GM21786 (cell line): ENCODE measurements at regions not wholly inside any gene's neighbourhood (a gene's known extent, or its start where the extent isn't known, plus 50 kb on each side); places are given as distances from the start of the nearest gene placed in this dataset.

Experiments used
- ATAC-seq: cut with Tn5 transposase; IDR thresholded peaks from one replicate; pipeline ENCODE4 v1.9.1; 2021; ENCODE audit not compliant: unreplicated experiment

DNA sequence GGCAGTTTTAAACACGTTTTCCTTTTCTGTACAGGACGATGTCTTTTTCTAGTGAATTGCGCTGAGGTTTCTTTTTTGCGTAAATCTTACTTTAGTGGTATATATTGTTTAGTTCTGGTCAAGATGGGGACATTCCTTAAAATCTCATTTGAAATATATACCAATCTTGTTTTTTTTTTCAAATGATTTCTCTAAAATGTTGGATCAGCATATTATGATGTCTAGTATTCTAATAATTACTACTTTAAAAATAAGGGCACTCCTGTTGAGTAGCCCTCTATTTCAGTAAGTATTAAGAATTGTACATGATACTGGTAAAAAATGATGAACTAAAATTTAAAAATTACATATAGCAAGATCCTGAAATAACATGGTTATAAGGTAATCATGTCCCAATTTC is 224.1 kb upstream of the ARHGAP24 start:
- ATAC-seq, result no peak

DNA sequence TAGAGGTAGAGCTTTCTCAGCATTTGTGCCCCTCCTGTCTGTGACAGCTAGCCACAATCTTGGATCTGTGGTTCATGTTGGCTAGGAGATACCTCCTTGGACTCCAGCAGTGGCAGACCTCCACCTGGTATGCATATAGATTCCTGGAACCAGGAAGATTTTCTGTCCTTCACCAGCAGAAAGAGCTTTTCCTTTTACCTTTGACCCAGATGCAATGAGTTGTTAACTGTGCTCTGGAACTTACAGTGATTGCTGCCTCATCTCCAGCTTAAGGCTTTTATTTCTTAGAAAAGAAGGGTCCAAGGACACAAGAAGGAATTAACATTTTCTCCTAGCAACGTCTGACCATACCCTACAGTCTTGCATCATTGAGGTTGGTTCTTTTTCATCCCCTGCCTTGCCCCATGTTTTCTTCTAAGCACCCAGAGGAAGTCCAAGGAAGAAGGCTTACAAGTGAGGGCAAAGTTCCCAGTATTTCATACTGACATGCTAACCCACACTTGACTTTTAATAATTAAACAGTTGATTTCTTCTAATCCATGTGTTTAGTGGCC is 217.1 kb upstream of the ARHGAP24 start:
- ATAC-seq, result no peak

DNA sequence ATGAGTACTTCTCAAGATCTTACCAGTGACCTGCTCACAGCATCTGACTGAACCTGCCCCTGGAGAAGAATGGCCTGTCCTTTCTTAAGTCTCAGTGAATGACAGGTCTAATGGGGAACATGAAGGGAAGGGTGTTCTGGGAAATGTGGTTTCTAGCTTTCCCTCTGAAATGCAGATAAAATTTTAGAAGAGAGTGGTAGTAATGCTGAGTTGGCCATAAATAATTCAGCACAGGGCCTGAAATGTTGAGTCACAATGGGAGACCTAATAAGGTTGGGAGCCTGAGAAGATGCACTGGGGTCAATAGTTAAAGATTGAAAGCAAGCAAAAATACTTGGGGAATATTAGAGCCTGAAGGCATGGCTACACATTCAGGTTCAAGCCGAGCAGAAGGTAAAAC is 214.9 kb upstream of the ARHGAP24 start:
- ATAC-seq, result no peak

DNA sequence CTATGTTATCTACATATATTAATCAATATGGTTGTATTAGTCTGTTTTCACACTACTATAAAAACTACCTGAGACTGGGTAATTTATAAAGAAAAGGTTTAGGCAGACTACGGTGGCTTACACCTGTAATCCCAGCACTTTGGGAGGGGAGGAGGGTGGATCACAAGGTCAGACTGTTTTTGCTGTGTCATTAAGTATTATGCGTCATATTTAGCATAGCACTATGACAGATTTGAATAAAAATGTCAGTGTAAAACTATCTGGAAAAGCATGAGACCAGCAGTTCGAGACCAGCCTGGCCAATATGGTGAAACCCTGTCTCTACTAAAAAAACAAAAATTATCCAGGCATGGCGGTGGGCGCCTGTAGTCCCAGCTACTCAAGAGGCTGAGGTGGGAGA is 209.7 kb upstream of the ARHGAP24 start:
- ATAC-seq, result no peak

DNA sequence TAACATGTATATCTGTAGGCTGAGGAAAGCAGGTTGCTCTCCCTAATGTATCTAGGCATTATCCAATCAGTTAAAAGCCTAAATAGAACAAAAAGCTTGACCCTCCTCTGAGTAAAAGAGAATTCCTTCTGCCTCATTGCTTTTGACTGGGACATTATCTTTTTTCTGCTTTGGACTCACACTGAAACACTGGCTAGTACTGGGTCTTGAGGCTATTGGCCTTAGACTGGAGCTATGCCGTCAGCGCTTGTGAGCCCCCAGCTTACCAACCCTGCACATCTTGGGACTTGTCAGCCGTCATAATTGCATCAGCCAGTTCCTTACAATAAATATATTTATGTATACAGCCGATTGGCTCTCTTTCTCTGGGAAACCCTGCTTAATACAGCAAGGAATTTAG is 206.8 kb upstream of the ARHGAP24 start:
- ATAC-seq, result no peak

DNA sequence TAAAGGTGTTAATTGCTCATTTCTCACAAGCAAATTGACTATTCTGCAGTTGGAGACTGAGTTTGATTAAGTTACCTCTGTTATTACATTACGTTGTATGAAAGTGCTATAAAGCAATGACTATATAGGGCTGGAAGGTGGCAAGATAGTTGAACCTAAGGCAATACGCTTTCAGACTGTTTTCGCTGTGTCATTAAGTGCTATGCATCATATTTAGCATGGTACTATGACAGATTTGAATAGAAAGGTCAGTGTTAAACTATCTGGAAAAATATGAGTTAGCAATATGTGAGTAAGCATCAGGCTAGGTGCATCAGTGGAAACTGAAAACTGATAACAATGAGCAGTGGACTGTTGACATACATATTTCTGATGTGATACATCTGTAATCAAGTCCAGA is 206.0 kb upstream of the ARHGAP24 start:
- ATAC-seq, result no peak

DNA sequence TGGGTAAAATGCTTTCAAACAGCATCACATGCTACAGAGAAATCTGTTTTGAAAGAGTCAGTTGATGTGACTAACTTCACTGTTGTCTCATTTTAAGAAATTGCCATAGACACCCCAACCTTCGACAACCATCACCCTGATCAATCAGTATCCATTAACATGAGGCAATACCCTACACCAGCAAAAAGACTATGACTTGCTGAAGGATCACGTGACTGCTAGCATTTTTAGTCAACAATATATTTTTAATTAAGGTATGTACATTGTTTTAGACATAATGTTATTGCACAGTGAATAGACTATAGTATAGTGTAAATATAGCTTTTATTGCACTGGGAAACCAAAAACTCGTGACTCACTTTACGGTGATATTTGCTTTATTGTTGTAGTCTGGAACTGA is 200.0 kb upstream of the ARHGAP24 start:
- ATAC-seq, result no peak

DNA sequence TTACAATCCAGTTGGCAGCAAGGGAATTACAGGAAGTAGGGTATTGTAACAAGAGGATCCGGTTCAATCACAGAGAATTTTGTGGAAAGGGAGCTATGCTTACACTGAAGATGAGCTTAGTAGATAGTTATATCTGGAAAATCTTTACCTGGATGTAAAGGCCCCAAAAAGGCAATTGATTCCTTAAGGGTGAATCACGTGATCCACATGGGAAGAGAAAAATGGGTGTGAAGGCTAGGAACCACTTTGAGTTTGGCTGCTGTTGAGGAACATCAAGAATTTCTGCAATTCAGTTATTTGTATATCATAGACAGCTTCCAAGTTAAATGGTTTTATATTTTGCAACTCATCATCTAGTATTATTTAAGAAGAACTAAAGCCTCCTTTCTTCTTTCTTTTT is 194.0 kb upstream of the ARHGAP24 start:
- ATAC-seq, result no peak

DNA sequence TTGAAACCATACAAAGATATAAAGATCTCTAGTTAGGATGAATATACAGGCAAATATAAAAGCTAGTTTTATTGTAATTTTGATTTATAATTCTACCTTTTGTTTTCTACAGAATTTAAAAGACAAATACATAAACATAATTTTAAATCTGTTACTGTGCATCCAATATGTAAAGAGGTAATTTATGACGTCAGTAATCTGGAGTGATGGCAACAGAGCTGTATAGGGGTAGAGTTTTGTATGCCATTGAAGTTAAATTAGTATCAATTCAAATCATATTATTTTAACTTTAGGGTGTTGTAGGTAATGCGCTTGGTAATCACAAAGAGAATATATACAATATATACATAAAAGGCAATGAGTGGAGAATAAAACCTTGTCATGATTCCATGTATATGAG is 183.7 kb upstream of the ARHGAP24 start:
- ATAC-seq, result no peak

DNA sequence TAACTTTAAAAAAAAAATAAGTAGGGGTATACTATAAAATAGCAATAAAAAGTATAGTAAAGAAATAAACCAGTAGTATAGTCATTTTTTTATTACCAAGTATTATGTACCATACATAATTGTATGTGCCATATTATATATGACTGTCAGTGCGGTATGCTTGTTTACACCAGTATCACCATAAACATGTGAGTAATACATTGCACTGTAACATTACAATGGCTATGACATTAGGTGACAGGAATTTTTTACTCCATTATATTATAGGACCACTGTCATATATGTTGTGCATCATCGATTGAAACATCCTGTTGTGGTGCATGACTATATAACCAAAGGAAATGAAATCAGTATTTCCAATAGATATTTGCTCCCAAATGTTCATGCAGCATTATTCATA is 176.9 kb upstream of the ARHGAP24 start:
- no peak for ATAC-seq

DNA sequence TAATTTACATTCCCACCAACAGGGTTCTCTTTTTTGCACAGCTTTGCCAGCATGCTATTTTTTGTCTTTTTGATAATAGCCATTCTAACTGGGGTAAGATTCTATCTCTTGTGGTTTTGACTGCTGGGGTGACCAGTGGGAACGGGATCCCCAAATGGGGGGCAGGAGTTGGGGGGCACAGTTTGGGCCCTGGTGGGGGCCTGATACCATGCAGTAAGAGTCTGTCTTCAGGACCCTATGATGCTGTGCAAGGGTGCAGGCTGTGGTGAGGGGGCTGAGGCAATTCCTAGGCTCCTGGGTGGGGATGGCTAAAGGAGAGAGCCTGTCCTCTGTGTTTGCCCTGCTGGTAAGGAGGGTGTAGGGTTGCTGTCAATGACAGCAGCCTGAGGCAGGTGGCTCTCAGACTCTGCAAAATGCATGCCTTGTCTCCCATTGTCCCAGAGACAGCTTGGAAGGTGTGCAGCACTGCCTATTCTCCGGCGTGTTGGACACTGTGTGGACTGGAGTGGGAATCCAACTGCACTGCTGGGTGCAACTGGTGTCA is 172.7 kb upstream of the ARHGAP24 start:
- no peak for ATAC-seq

DNA sequence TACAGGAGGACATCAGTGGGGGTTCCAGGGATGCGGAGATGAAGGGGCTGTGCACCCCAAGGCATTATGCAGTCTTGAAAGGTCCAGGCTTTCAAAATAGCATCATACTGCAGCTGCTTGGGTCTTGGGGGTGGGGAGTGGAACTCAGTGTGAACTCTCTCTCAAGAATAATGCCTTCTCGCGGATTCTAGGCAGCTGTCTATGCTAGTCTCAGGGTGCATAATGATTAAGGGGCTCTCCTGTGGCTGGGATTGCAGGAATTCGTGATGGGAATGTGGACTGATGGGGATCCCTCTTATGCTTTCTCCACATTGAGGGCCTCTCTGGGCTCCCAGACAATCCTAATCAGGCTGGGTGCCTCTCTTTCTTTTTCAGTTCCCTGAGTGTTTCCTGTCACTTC is 172.2 kb upstream of the ARHGAP24 start:
- ATAC-seq, result no peak

DNA sequence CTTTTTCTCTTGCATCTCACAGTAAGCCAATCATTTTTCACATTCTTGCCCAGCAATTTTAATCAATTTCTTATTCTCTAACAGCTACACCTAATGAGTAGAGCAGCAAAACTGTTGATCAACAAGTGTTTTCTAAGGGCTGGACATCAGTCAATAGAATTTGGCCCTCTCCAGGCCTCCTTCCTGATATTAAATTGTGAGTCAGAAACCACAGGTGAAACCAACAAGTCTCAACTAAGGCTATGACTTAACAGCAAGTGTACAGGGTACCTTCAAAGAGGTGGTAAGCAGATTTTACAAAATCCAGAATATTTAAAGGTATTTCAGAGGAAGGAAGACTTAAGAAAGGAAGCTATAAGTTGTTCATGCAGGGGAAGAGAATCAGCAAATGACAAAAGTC is 156.5 kb upstream of the ARHGAP24 start:
- no peak for ATAC-seq

DNA sequence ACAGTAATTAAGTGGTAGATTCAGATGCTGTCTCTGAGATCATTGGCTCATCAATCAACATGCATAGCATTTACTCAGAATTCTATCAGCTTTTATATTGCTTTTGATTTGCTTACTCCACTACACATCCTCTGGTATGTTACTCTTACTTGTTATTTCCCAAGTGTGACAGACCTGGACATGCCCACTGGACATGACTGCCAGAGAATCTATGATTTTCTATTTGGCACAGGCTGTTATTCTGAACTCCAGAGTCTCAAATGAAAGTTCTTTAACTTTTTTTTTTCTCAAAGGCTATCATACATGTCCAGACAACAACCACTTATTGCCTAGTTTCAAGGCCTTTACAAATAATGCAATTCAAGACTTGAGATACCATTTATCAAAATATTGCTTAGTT is 116.1 kb upstream of the ARHGAP24 start:
- no peak for ATAC-seq

DNA sequence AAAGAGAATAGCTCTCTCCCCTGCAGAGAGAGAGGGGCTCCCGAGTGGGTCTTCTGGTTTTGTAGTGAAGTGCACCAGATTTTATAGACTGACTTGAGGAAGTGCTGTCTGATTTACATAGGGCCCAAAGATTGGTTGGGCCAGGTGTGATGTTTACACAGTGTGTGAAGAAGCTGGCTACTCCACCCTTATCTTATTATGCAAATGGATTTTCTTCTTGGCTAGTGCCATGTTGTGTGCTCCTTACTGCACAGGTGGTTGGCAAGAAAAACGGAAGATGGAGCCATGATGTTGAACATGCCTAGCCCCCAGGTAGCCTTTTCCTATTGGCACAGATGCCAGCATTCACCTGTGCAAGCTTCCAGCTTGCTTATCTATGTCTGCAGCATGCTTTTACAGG is 112.4 kb upstream of the ARHGAP24 start:
- no peak for ATAC-seq

DNA sequence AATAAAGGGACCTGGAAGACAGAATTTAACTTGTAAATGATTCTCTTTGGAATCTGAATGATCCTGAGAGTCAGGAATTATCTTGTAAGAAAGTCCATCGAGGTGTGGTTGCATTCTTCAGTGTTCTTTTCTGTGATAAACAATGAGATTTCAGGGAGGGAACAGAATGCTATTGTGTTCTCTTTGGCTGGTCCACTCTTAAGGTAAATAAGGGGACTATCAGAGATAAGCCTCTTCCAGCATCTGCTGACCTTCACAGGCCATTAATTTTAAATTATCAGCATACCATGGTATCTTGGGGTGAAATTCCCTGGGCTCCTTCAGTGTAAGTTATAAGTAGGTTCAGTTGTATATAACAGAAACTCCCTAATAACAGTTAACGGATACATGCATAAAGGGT is 107.1 kb upstream of the ARHGAP24 start:
- ATAC-seq, result no peak

DNA sequence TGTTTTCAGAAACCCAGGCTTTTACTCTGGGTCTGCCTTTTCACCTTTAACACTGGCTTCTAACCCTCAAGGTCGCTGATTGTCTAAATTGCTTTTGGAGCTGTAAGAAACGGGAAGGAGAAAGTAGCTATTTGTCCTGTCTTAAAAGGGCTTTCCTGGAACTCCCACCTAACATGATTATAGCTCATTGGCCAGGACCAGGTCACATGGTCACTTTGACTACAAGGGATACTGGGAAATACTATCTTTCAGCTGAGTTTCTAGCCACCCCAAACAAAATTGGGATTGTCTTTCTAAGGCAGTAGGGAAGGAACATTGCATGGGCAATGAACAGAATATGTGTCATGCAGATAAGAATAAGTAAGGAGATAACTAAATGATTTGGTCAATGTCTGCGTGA is 106.7 kb upstream of the ARHGAP24 start:
- ATAC-seq, result no peak

DNA sequence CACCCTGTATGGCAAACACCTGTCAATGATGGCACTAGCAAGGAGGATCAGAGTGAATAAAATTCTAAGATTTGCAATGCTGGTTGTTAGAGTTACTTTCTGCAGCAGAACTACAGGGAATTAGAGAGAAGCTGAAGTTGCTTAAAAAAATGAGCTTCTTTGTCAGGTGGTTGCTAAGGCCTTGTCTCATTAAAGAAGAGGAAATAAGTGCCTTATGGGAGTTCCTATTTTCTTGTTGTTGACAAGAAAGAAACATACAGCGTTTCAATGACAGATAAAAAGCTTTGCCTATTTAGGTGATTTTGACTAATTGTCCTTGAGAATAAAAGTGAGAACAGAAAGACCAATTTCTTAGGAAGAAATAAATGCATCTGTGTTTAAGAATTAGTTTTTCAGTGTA is 106.0 kb upstream of the ARHGAP24 start:
- ATAC-seq, result no peak

DNA sequence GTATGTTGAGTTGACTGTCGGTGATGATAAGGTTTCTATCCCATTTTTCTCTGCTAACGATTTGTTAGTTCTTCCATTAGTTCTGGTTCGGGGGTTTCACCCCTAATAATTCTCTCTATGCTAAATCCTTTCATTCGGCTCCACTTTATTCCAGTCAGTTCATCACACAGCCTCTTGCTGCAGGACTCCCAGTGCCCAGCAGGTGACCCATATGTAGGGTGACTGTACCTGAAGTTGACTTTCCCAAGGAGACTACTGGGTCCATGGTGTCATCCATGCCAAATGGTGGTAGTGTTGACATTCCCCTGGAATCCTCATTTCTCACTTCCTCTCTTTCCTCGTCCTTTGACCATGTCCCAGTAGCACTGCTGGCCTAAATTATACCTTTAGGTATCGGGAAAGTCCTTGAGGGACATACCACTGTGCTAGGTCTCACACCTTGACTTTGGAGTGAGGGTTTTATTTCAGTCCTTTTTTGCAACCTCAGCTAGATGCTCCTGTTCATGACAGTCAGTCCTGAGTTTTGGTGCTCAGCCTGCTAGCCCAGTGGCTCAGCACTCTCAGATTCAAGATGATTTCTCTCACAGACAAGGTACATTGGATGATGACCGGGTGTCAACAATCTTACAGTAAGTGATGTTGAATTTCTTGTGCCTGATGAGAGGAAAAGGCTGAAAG is 105.1 kb upstream of the ARHGAP24 start:
- ATAC-seq, result no peak

DNA sequence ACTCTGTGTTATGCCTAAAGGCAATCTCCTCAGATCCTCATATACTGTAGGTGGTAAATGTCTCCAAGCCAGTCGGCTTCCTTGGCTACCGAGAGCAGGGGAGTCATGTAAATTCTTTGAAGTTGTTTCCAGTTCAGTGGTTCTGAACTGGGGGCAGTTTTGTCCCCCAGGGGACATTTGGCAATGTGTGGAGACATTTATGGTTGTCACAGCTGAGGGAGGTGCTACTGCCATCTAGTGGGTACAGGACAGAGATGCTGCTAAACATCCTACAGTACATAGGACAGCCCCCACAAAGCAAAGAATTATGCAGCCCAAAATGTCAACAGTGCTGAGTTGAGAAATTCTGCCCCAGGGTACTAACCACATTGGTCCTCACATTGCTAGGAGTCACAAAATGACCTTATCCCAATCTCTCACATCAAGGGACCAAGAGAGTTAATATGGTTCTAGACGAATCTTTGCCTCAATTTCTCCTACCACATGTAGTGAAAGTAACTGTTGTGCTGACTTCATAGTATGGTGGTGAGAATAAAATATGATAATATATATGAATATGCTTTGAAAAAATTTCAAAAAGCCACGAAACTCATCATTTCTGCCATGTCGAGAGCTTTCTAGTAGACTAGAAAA is 104.4 kb upstream of the ARHGAP24 start:
- ATAC-seq, result peak; percentile 87

DNA sequence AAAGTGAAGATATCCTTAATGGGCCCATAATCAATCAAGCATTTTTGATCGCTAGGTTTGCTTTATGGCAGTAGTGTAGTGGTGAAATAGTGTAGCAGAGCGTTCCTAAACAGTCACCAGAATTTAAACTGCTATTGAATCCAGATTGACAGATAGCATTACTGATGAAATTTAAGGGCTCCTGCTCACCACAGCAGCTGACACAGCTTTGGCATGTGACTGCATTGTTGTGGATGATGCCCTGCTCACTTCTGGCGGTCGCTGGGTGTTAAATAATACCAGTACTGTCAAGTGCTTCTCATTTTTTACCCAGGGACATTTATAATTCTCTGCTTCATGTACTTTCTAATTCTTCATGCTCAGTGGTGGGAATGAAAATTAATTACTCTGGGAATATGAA is 102.0 kb upstream of the ARHGAP24 start:
- ATAC-seq, result no peak

DNA sequence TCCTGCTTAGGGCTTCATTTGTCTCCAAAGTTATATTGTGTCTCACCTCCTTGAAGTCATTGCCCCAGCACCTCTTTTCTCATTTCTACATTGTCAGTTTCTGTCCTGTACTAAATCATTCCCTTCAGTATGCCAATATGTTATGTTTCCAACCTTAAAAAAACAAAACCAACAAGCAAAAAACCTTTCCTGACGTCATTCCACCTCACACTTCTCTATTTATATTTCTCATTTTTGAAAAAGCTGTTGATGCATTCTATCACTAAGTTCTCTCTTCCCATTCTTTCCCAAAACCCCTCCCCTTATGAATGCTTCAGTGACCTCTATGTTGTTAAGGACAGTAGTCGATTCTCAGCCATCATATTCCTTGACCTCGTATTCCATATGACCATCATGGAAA is 98.7 kb upstream of the ARHGAP24 start:
- ATAC-seq, result no peak

DNA sequence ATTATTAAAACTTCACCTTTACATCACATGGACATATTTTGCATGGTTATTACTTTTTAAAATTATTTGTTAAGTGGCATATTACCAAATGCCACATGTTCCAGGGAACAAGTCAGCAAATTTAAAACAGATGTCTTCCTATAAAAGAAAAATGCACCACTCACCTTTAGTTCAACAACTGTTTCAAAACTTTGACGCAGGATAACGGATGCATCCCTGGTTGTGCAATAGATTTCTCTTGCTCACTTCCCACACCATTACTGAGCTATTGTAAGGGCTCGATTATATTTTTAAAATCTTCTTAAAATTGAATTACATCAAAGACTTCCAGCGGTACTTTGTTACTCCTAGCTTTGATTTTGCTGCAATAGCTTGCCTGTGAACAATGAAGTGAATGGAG is 93.0 kb upstream of the ARHGAP24 start:
- ATAC-seq, result no peak
